Retinal pigment epithelial cell (primary cell): ENCODE measurements at regions not wholly inside any gene's neighbourhood (a gene's known extent, or its start where the extent isn't known, plus 50 kb on each side); places are given as distances from the start of the nearest gene placed in this dataset.

Source experiments
- DNase-seq: peaks from one replicate; pipeline ENCODE4 v3.0.0-alpha.2; 2010; ENCODE audit warnings: low read depth
- H3K4me3 ChIP-seq: 2 replicates; pipeline ENCODE4 v1.5.1; 2011; ENCODE audit warnings: mild to moderate bottlenecking, low read length, control low read depth, moderate library complexity
- TF ChIP-seq, protein P1 (sequence below): conservative IDR thresholded peaks from 2 replicates; pipeline ENCODE4 v1.5.1; 2011; ENCODE audit warnings: low read depth, low read length, control low read depth, inconsistent platforms

DNA sequence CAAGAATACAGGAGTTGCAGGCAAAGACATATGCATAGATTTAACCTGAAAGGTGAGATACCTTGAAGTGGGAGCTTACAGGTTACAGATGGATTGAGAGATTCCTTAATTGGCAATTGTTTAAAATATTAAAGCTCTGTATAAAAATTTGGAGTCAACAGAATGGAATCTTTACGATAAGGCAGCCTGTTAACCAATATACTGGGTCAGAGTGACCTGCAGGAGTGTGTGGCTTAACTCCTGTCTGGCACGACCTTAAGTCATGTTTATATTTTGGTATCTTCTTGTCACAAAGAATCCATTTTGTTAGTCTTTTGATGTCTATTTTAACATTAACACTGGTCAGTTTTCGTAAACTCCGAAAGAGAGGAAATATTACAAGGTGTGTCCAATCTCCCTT is 1058.2 kb upstream of the CRIM1 start:
- TF ChIP-seq, protein P1, sequence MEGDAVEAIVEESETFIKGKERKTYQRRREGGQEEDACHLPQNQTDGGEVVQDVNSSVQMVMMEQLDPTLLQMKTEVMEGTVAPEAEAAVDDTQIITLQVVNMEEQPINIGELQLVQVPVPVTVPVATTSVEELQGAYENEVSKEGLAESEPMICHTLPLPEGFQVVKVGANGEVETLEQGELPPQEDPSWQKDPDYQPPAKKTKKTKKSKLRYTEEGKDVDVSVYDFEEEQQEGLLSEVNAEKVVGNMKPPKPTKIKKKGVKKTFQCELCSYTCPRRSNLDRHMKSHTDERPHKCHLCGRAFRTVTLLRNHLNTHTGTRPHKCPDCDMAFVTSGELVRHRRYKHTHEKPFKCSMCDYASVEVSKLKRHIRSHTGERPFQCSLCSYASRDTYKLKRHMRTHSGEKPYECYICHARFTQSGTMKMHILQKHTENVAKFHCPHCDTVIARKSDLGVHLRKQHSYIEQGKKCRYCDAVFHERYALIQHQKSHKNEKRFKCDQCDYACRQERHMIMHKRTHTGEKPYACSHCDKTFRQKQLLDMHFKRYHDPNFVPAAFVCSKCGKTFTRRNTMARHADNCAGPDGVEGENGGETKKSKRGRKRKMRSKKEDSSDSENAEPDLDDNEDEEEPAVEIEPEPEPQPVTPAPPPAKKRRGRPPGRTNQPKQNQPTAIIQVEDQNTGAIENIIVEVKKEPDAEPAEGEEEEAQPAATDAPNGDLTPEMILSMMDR = no peak
- no peak overlapping the region for H3K4me3 ChIP-seq
- DNase-seq = no peak

DNA sequence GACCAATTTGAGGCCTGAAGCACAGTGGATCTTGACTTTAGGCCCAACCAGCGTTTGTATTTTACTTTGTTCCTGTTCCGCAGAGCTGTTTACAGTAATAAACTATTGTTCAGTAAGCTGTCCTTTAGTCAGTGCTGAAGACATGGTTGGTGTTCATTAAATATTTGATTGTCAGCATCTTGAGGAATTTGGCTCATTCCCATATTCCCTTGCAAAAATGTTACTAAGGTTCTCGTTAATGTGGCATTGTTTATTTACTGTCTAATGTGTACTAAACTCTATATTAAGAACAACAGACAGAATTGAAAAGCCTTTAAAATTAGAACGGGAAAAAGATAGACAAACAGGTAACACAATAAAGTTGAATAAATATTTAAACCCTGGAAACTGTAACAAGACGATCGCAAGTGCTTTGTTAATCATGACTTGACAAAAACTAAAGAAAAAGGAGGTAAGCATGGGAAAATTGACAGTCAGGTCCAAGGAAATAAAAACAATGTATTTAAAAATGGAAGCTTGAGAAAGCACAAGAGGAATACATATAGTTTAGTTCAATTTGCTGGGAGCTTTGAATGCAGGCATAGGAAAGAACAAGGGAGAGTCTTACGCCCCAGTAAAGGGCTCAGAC is 1060.8 kb upstream of the CRIM1 start:
- TF ChIP-seq, protein P1 = no peak
- H3K4me3 ChIP-seq = no peak overlapping the region
- DNase-seq = no peak

DNA sequence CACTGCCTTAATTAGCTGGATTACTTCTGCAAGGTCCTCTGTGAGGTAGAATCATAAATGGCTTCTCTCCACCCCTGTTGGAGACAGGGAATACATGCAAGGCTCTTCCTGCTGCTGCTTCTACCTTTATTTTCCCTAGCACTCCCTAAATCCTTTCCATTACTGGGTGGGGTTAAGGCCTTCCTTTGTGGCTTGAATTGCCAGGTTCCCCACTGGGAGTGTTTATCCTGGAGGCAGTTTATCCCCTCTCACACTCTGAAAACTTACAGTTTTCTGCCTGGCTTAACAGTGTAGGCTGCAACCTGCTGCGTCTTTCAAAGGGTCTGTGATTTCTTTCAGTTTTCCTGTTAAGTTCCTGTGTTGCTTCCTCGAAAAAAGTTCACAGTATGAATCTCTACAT is 1062.3 kb upstream of the CRIM1 start:
- H3K4me3 ChIP-seq = no peak overlapping the region
- DNase-seq = no peak
- TF ChIP-seq, protein P1 = no peak

DNA sequence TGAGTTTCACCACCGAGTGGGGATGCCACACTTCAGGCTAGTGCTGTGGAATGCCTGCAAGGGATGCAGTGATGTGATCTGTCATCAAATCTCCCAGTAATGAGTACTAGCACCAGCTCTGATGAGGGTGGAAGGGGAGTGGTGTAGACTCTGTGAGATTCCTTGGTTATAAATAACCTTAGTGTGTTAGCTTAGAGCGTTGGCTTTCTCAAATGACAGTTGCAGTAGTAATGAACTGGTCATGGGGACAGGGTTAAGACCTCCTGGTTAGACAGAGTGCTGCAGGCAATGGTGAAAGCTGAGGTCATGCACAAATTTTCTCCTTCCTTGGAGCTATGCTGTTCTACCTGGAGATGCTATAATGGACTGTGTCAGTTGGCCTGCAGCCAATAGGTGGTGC is 1063.4 kb upstream of the CRIM1 start:
- DNase-seq = no peak
- no peak overlapping the region for H3K4me3 ChIP-seq

DNA sequence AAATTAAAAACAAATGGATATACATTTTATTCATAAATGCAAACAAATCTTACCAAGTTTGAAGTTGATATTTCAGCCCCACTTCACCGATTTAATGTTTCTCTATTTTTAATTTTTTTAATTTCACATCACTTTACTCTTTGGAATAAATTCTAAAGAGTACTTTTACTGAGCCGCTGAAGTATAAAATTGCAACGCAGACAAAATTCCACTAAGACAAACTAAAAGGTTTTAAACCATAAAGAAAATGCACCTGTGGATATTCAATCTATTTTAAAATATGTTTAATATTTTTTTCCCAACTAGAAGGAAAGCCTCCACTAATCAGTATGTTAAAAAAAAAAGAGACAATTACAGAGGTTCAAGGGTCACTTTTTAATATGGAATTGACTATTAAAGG is 1073.9 kb upstream of the CRIM1 start:
- TF ChIP-seq, protein P1 = no peak
- DNase-seq = no peak
- no peak overlapping the region for H3K4me3 ChIP-seq

More for the DNA sequence above, 1063.4 kb upstream of the CRIM1 start:
- TF ChIP-seq, protein P1 = no peak

DNA sequence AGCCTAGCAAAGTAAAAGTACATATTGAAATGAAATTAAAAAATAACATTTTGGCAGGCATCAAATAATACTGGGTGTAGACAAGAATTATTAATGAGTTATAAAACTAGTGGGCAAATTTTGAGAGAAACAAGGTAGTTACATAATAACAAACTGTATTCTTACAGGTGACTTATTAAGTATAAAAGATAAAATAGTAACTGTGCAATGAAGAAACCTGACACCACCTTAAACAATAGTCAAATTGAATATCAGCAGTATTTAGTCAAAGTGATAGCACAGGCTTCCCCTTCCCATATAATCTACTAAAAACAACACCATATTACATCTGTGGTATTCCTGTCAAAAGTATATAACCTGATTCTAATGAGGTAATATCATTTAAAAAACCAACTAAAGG is 1099.8 kb upstream of the CRIM1 start:
- DNase-seq = no peak
- no peak overlapping the region for H3K4me3 ChIP-seq
- TF ChIP-seq, protein P1 = no peak

DNA sequence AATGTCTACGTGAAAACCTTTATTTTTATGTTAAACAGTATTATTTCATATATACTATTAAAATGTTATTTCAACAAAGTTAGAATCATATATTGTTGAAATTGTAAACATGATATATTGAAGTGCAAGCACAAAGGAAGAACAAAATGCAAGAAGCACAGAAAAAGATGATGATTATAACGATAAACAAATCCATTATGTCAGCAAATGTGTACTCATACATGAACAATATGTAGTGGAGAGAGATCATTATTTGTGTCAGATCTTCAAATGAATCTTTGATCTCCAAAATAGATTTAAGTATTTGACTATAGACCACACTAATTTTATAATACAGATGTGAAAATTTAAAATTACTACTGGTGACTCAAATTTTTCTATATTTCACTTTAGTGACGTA is 1104.4 kb upstream of the CRIM1 start:
- no peak overlapping the region for H3K4me3 ChIP-seq
- TF ChIP-seq, protein P1 = no peak
- no peak for DNase-seq
